Smooth muscle cell (in vitro differentiated cells): ENCODE measurements at regions not wholly inside any gene's neighbourhood (a gene's known extent, or its start where the extent isn't known, plus 50 kb on each side); places are given as distances from the start of the nearest gene placed in this dataset.

Experiments used
- DNase-seq: peaks from one replicate; lab custom pipeline; 2025; ENCODE audit not compliant: unreplicated experiment; lab: John Stamatoyannopoulos, UW
- H2AFZ ChIP-seq: fragments of 200-600 bp; sonication (generic); 2 replicates; pipeline ENCODE4 v1.6.0; 2016; ENCODE audit warnings: antibody characterized with exemption, low read depth, mild to moderate bottlenecking
- H3F3A ChIP-seq: fragments of 200-600 bp; sonication (generic); 2 replicates; pipeline ENCODE4 v1.6.0; 2017; ENCODE audit warnings: antibody characterized with exemption, low read depth
- H3K27ac ChIP-seq: fragments of 200-600 bp; sonication (generic); 2 replicates; pipeline ENCODE4 v1.5.1; 2016; ENCODE audit warnings: low read depth, mild to moderate bottlenecking
- H3K27me3 ChIP-seq: fragments of 200-600 bp; sonication (generic); 2 replicates; pipeline ENCODE4 v1.6.1; 2016; ENCODE audit warnings: low read depth, mild to moderate bottlenecking
- H3K36me3 ChIP-seq: fragments of 200-600 bp; sonication (generic); 2 replicates; pipeline ENCODE4 v1.5.1; 2016; ENCODE audit warnings: low read depth
- H3K4me1 ChIP-seq: fragments of 200-600 bp; sonication (generic); 2 replicates; pipeline ENCODE4 v1.5.1; 2016; ENCODE audit warnings: low read depth
- H3K4me2 ChIP-seq: fragments of 200-600 bp; sonication (generic); 2 replicates; pipeline ENCODE4 v1.6.0; 2016; ENCODE audit warnings: mild to moderate bottlenecking
- H3K4me3 ChIP-seq: fragments of 200-600 bp; sonication (generic); 2 replicates; pipeline ENCODE4 v1.5.1; 2016; ENCODE audit warnings: mild to moderate bottlenecking
- H3K79me2 ChIP-seq: fragments of 200-600 bp; sonication (generic); 2 replicates; pipeline ENCODE4 v1.6.0; 2016; ENCODE audit warnings: low read depth, mild to moderate bottlenecking
- H3K9ac ChIP-seq: fragments of 200-600 bp; sonication (generic); 2 replicates; pipeline ENCODE4 v1.6.0; 2016; ENCODE audit warnings: low read depth
- H3K9me3 ChIP-seq: fragments of 200-600 bp; sonication (generic); replicated peaks from 2 replicates; pipeline ENCODE4 v1.5.1; 2016; ENCODE audit warnings: low read depth
- H4K20me1 ChIP-seq: fragments of 200-600 bp; sonication (generic); 2 replicates; pipeline ENCODE4 v1.6.0; 2016; ENCODE audit warnings: low read depth
- CTCF ChIP-seq: fragments of 200-600 bp; sonication (generic); IDR thresholded peaks from 2 replicates; pipeline ENCODE4 v1.5.1; 2017; ENCODE audit warnings: borderline replicate concordance, mild to moderate bottlenecking, antibody characterized with exemption; ENCODE audit not compliant: insufficient read depth, poor library complexity, severe bottlenecking
- WGBS: methylation state at CpG from one replicate; pipeline ENCODE4 v1.1.7; 2016; ENCODE audit warnings: low lambda C conversion rate; 5-methylcytosine and 5-hydroxymethylcytosine counted together

- Histone ChIP-seq H3K4me3 (no peak overlapping the region), H3K9ac (no peak overlapping the region), H3K9me3 (no peaks in the 10 kb centered on the region), H3K79me2 (no peaks in the 10 kb centered on the region), H3K27me3 (no peaks in the 10 kb centered on the region), H3K4me1 (no peaks in the 10 kb centered on the region), H2AFZ (no peak overlapping the region), H3K27ac (no peak overlapping the region), H3K36me3 (no peaks in the 10 kb centered on the region), H3K4me2 (no peak overlapping the region), H3F3A (no peaks in the 10 kb centered on the region), H4K20me1 (no peaks in the 10 kb centered on the region)
- no peak for DNase-seq
- 77% methylated on average over 5 of the region's 5 CpGs for WGBS
- no peak for TF ChIP-seq CTCF
Observed at GRCh38 chr1:187773168-187773567, 944.4 kb downstream of the PLA2G4A start.

GRCh38 chr1:187787736-187788135 is 959.0 kb downstream of the PLA2G4A start:
- H3K9me3 ChIP-seq: no peaks in the 10 kb centered on the region
- WGBS: 64% methylated on average over 3 of the region's 3 CpGs
- no peak overlapping the region for H3K9ac ChIP-seq
- H3K36me3 ChIP-seq: no peaks in the 10 kb centered on the region
- DNase-seq: no peak
- no peaks in the 10 kb centered on the region for H3K79me2 ChIP-seq
- H3F3A ChIP-seq: no peaks in the 10 kb centered on the region
- no peak overlapping the region for H3K4me2 ChIP-seq
- H3K27ac ChIP-seq: no peak overlapping the region
- no peaks in the 10 kb centered on the region for H3K27me3 ChIP-seq
- H3K4me3 ChIP-seq: no peak overlapping the region
- H4K20me1 ChIP-seq: no peaks in the 10 kb centered on the region
- peaks cover 15% of the 10 kb centered on the region for H3K4me1 ChIP-seq
- no peak for TF ChIP-seq CTCF
- H2AFZ ChIP-seq: peak overlapping the region; percentile 30

- Histone ChIP-seq H3K9me3 (no peaks in the 10 kb centered on the region), H2AFZ (no peak overlapping the region), H3F3A (no peaks in the 10 kb centered on the region), H3K27me3 (no peaks in the 10 kb centered on the region), H3K27ac (no peak overlapping the region), H3K79me2 (no peaks in the 10 kb centered on the region), H3K9ac (no peak overlapping the region), H3K36me3 (no peaks in the 10 kb centered on the region), H4K20me1 (no peaks in the 10 kb centered on the region), H3K4me2 (no peak overlapping the region), H3K4me1 (peaks cover 15% of the 10 kb centered on the region), H3K4me3 (no peak overlapping the region)
- TF ChIP-seq CTCF: no peak
- 97% methylated on average over 2 of the region's 2 CpGs for WGBS
- no peak for DNase-seq
Observed at GRCh38 chr1:187788718-187789117, 960.0 kb downstream of the PLA2G4A start.

- H3K27ac ChIP-seq: no peak overlapping the region
- H3K4me2 ChIP-seq: no peak overlapping the region
- no peak overlapping the region for H3K4me3 ChIP-seq
- WGBS: 97% methylated on average over 1 of the region's 1 CpG
- H2AFZ ChIP-seq: no peak overlapping the region
- no peak overlapping the region for H3K9ac ChIP-seq
- H3F3A ChIP-seq: no peaks in the 10 kb centered on the region
- H3K27me3 ChIP-seq: no peaks in the 10 kb centered on the region
- peaks cover 15% of the 10 kb centered on the region for H3K4me1 ChIP-seq
- H4K20me1 ChIP-seq: no peaks in the 10 kb centered on the region
- H3K79me2 ChIP-seq: no peaks in the 10 kb centered on the region
- H3K36me3 ChIP-seq: no peaks in the 10 kb centered on the region
- no peak for DNase-seq
- no peaks in the 10 kb centered on the region for H3K9me3 ChIP-seq
- no peak for TF ChIP-seq CTCF
Observed at GRCh38 chr1:187790724-187791123, 962.0 kb downstream of the PLA2G4A start.
